ENCODE measurements at regions not wholly inside any gene's neighbourhood (a gene's known extent, or its start where the extent isn't known, plus 50 kb on each side); places are given as distances from the start of the nearest gene placed in this dataset.
"Not testable (repeated sequence)": the region's sequence is repeated elsewhere in the genome, so short reads cannot be mapped to it uniquely, and the experiment has no call there.

- DNase-seq (ENCODE audit: low spot score), result no peak
Measured at GRCh38 chr10:21150166-21150565, 253.1 kb upstream of the NEBL start.

DNA sequence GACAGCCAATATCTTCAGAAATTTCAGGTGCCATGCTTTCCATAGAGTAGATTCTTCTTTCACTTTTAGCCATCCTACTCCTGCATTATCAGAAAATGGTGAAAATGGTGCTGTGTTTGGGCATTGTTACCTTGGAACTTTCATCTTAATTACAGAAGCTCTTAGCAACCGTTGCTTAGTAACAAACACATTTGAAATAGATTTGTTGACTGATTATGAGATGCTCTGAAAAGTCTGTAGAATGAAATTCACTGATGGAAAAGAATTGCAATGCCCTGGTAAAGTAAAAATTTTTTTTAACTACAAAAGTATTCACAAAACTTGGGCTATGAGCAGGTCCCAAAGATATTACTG, 249.3 kb upstream of the NEBL start:
- DNase-seq (ENCODE audit: low spot score), result peak; percentile 12

DNA sequence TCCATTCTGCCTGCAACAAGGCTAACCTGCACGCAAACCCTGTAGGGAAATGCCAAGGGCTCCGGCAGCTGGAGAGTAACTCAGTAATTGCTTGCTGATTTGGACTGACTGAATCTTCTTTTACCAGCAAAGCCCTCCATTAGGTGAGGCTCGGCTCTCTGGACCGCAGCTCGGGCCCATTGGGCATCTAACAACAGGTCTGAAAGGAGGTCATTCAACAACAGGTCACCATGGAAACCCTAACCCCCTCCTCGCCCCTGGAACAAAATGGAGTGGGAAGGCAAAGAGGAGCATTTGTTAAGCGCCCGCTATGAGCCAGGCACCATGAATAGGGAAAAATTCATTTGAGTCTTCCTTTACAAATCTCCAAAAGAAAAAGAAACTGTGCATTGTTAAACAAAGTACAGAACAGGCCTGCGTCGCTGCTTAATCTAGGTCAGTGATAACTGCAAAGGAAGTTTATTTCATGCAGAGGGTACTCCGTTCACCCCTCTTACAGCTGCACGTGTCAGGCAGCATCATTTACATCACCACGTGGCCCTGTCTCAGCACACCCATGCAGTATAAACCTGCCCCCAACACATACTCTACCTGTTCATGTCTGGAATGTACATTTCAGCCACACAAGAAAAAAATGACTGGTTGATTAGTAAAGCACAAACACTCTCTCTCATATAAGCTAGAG, 248.8 kb upstream of the NEBL start:
- DNase-seq (ENCODE audit: low spot score), result no peak

- DNase-seq (ENCODE audit: low spot score), result no peak
Measured at GRCh38 chr10:21144047-21144446, 246.9 kb upstream of the NEBL start.

DNA sequence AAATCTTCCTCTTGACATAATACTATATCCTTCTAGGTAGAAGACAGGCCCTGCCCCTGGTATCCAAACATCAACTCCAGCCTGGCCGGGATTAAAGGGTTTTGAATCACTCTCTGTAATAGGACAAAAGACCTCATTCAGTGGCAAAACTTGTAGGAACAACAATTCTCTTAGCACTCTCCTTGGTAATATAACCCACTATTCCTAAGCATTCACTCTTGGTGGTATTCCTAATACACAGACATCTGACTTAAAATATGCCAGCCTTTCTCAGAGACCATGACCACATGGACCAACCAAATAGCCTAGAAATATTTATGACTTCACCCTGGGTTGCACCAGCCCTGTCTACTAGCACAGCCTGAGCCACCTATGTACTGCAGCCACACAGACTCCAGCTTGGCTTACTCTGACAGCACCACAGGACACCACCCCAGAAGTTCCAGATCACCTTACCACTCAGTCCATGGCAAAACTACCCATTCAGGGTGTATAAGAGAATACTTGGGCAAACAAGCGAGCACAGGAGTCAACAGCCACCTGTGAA, 244.9 kb upstream of the NEBL start:
- no peak for DNase-seq (ENCODE audit: low spot score)

DNA sequence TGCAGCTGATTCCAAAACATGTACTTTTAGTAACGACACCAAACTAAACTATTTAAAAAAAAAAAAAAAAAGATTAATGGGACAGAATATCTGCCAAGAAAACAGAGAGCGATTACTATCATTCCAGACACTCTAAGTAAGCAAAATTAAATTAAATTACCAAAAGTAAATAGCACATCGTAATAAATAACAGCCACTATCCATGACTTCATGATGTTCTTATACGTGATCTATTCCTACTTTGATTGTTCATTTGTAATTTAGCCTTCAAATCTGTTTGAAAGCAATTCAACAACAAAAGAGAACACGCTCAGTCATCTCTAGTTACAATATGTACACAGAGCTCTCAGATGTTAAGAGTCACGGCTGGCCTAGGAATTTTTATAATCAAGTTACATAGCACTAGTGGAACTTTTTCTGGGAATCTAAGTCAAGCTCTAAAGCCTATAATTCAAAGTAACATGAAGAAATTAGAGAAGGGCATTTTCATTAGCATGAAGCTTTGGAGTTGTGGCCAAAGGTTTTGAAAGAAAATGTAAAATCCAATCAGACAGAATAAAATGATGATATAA, 241.7 kb upstream of the NEBL start:
- DNase-seq (ENCODE audit: low spot score), result peak; percentile 22

DNA sequence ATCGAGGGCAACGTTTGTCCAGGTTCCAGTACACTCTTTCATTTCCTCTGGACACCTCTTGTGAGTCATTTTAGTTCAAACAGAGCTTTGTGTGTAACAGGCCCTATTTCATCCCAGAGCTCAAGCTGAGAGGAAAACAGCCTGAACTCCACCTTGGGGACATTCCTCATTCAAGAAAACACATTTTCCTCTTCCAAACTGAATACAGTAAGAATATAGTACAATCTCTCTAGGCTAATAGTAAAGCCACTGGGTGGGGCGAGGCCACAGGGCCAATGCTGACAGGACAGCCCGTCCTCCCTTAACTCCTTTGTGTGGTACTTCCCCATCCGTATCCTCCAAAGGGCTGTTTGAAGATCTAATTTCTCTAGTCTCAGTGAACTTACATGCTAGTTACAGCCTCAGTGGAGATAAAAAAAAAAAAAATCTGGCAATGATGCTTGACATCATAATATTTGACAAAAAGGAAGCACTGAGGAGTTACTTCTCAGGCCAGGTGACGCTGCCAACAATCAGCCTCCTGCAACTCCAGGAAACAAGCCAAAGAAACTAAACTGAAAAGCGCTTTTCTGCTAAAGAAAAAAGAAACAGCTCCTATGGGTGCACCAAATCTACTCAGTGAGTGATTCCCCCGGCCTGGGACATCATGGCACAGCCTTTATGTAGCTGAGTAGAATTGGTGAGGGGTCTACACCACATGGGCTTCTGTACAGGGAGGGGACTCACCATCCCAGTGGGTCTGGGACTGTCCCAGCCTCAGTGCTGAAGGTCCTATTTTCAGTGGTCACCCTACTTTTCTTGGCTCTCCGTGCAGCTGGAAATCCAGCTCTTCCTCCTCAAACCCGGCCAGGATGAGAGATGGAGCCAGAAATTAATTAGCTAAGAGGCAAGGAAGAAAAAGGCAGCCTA, 238.2 kb upstream of the NEBL start:
- no peak for DNase-seq (ENCODE audit: low spot score)

- no peak for DNase-seq (ENCODE audit: low spot score)
Measured at GRCh38 chr10:21134645-21135022, 237.5 kb upstream of the NEBL start.

DNA sequence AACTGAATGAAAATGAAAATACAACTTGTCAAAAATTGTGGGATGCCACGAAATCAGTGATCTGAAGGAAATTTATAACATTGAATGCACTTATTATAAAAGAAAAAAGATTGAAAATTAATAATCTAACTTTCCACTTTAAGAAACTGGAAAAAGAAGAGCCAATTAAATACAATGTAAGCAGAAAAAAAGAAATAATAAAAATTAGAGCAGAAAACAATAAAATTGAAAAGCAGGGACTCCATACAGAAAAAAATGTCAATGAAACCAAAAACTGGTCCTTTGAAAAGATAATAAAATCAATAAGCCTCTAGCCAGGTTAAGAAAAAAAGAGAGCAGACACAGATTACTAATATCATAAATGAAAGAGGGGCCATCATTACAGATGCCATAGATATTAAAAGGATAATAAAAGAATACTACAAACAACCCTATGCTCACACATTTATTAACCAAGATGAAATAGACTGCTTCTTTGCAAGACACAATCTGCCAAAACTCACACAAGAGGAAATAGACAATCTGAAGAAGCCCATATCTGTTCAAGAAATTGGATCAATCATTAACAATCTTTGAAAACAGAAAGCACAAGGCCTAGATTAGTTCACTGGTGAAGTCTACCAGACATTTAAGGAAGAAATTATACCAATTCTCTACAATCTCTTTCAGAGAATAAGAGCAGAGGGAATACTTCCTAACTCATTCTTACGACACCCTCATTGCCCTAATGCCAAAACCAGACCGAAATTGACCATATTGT, 233.8 kb upstream of the NEBL start:
- DNase-seq (ENCODE audit: low spot score), result no peak

DNA sequence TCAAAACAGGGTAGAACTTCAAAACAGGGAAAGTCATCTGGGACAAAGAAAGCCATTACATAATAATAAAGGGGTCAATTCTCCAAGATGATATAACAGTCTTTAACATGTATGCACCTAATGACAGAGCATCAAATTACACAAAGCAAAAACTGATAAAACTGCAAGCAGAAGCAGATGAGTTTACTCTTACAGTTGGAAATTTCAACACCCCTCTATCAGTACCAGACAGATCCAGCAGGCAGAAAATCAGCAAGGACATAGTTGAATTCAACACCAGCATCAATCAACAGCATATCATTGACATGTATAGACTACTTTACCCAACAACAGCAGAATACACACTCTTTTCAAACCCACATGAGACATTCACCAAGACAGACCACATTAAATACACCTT, 233.0 kb upstream of the NEBL start:
- no peak for DNase-seq (ENCODE audit: low spot score)

DNA sequence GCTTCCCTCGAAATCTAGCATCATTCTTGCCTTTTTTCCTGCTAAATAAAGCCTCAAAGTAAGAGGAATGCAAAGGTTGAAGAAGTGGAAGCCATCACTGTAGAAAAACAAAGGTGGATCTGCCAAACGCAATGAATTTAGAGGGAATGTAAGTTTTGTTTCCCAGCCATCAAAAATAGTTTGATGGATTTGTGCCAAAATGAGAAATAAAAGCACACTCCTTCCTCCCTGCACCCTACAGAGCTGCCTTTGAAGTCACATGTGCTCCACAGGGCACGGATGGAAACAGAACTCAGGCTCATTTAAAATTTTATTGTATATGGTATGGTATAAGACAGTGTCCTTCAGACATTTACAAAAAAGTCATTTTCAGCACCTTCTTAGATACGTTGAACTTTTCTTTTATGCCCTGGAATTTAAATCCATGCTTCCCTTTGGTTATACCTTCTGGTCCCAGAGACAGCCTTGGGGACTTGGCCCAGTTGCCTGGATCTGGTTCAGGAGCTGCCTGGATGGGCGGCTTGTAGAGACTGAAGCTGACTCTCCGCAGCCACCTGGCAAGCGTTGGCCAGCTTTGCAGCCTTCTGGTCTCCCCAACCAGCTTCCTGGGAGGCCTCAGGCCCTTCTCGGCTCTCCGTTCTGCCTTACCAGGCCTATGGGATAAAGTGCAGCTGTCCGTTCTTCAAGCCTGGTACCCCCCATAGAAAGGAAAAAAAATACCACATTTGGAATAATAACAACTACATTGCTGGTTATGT, 228.5 kb upstream of the NEBL start:
- no peak for DNase-seq (ENCODE audit: low spot score)

DNA sequence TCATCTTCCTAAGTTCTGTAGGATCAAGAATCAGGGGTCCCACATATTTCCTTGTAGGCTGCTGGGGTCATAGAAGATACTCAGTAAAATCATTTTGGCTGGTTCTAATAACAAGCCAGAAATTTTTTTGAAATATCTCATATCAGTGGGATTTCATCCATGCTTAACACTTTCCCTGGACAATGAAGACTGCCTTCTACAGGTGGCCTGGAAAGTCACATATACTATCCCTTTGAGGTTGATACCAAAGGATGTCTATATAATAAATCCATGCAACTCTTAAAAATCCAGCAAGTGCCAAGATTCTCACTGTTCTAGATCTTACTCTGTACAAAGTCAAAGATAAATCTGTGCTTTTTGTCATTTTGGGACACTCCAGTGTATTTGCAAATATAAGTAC, 225.8 kb upstream of the NEBL start:
- no peak for DNase-seq (ENCODE audit: low spot score)

DNA sequence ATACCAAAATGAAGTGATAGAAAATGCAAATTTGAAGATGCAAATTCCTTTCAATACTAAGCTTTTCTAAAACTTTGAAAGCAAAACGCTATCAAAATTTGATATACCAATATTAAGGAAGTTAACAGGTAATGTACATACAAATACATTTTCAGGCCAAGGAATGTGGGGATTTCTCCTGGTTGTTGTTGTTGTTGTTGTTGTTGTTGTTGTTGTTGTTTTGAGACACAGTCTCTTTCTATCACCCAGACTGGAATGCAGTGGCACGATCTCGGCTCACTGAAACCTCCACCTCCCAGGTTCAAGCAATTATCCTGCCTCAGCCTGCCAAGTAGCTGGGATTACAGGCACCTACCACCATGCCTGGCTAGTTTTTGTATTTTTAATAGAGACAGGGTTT, 224.7 kb upstream of the NEBL start:
- not testable (repeated sequence) for DNase-seq (ENCODE audit: low spot score)

DNA sequence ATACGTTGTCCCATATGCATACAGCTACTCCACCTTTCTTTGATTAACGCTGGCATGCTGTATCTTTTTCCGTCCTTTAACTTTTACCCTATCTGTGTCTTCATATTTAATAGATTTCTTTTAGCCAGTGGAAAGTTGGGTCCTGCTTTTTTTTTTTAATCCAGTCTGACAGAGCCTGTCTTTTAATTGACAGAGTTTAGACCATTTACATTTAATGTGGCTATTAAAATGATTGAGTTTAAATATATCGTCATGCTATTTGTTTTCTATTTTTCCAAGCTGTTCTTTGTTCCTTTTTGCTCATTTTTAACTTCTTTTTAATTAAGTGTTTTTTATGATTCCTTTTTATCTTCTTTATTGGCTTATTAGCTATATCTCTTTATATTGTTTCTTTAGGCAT, 217.6 kb upstream of the NEBL start:
- no peak for DNase-seq (ENCODE audit: low spot score)

DNA sequence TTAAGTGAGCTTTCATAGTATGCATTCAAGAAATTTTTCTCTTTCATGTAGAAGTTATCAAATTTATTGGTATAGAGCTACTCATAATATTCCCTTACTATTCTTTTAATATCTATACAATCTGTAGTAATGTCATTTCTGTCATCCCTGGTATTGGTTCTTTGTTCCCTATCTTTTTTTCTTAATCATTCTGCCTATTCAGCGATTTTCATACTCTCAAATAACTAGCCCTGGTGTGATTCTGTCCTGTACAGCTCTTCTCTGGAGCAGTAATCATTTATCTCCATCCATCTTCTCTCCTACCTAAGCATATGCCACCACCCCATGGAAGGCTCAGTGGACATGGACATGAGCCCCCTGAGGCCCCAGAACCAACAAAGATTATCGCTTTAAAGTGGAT, 213.2 kb upstream of the NEBL start:
- no peak for DNase-seq (ENCODE audit: low spot score)

- not testable (repeated sequence) for DNase-seq (ENCODE audit: low spot score)
Measured at GRCh38 chr10:21106931-21107330, 209.8 kb upstream of the NEBL start.

DNA sequence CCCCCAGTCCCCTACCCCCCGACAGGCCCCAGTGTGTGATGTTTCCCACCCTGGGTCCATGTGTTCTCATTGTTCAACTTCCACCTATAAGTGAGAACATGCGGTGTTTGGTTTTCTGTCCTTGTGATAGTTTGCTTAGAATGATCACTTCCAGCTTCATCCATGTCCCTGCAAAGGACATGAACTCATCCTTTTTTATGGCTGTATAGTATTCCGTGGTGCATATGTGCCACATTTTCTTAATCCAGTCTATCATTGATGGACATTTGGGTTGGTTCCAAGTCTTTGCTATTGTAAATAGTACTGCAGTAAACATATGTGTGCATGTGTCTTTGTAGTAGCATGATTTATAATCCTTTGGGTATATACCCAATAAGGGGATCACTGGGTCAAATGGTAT, 208.2 kb upstream of the NEBL start:
- DNase-seq (ENCODE audit: low spot score), result not testable (repeated sequence)

GRCh38 chr10:21100871-21101514, 203.9 kb upstream of the NEBL start:
- no peak for DNase-seq (ENCODE audit: low spot score)

GRCh38 chr10:21100190-21100589, 203.1 kb upstream of the NEBL start:
- no peak for DNase-seq (ENCODE audit: low spot score)

DNA sequence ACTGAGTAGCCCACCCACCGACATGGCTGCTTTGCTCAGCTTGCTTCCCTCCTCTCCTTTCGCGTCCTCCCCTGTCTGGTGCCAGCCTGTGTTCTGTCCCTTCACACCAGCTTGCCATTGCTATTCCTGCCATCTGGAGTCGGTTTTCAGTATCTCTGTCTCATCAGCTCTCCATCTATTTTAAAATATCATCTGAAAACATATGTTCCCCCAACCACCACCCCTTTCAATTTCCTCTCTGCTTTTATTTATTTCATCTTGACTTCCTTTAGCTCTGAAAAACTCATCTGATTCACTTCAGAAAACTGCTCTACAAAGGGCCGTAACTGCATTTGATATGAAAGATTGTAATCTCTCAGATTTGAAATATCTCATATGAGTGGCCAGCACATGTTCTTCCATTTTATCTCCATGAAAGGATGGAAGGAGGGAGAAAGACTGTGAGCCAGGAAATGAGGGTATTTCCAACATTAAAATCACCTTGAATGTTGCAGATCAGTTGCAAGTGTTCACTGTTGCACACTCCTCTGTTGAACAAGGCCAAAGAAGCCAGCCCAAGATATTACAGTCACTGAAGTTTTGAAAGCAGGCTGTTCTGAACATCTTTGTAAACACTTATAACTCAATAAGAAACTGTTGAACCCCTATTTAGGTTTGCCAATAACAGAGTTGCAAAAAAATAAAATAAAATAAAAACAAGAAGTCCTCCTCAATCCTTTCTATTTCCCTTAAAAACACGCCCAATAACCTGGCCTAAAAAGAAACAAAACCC, 202.4 kb upstream of the NEBL start:
- peak; percentile 13 for DNase-seq (ENCODE audit: low spot score)

Data from SK-N-DZ (cell line).